D721Med (cell line): ENCODE measurements at regions not wholly inside any gene's neighbourhood (a gene's known extent, or its start where the extent isn't known, plus 50 kb on each side); places are given as distances from the start of the nearest gene placed in this dataset.

Experiments used
- DNase-seq: peaks from one replicate; pipeline ENCODE4 v3.0.0; 2011; ENCODE audit warnings: low spot score; ENCODE audit not compliant: insufficient read length
- FAIRE-seq: peaks from 2 replicates; lab custom pipeline; 2011; peaks lifted over from hg19 to GRCh38; lab: Jason Lieb, UNC
- CTCF ChIP-seq: IDR thresholded peaks from 2 replicates; pipeline ENCODE4 v1.5.1; 2012; ENCODE audit warnings: mild to moderate bottlenecking, control low read depth; ENCODE audit not compliant: insufficient read depth; ENCODE audit errors: missing control alignments

- TF ChIP-seq CTCF, result no peak
- FAIRE-seq (no peak), DNase-seq (no peak)
Observed at GRCh38 chr12:19954163-19954562, 414.2 kb upstream of the PDE3A start.

- DNase-seq (no peak), FAIRE-seq (no peak)
- no peak for TF ChIP-seq CTCF
Observed at GRCh38 chr12:19957308-19958125, 410.8 kb upstream of the PDE3A start.

- DNase-seq (no peak), FAIRE-seq (no peak)
Observed at GRCh38 chr12:19958389-19958788, 409.9 kb upstream of the PDE3A start.

GRCh38 chr12:19959353-19959752 lies 409.0 kb upstream of the PDE3A start:
- DNase-seq (no peak), FAIRE-seq (no peak)
- no peak for TF ChIP-seq CTCF

More at GRCh38 chr12:19958389-19958788, 409.9 kb upstream of the PDE3A start:
- no peak for TF ChIP-seq CTCF

GRCh38 chr12:19960527-19960926 lies 407.8 kb upstream of the PDE3A start:
- FAIRE-seq, result no peak
- TF ChIP-seq CTCF, result no peak
- no peak for DNase-seq

GRCh38 chr12:19962192-19962591 lies 406.1 kb upstream of the PDE3A start:
- no peak for TF ChIP-seq CTCF
- no peak for DNase-seq
- FAIRE-seq, result no peak

GRCh38 chr12:19963972-19964371 lies 404.4 kb upstream of the PDE3A start:
- FAIRE-seq, result no peak
- no peak for TF ChIP-seq CTCF
- no peak for DNase-seq
